SK-N-SH (cell line): ENCODE measurements at regions not wholly inside any gene's neighbourhood (a gene's known extent, or its start where the extent isn't known, plus 50 kb on each side); places are given as distances from the start of the nearest gene placed in this dataset.

Experiments
- CTCF ChIP-seq: fragments of 200-600 bp; sonication (generic); IDR thresholded peaks from 2 replicates; pipeline ENCODE4 v1.6.1; 2017; ENCODE audit warnings: antibody characterized with exemption, mild to moderate bottlenecking, moderate library complexity
- MAX ChIP-seq: IDR thresholded peaks from 2 replicates; pipeline ENCODE4 v1.4.0; 2012; ENCODE audit warnings: low read depth
- RXRA ChIP-seq: IDR thresholded peaks from 2 replicates; pipeline ENCODE4 v1.4.0; 2012; ENCODE audit warnings: low read depth, mild to moderate bottlenecking, borderline replicate concordance
- TAF1 ChIP-seq: IDR thresholded peaks from 2 replicates; pipeline ENCODE4 v1.6.1; 2012; ENCODE audit warnings: low read depth, mild to moderate bottlenecking, low read length, moderate library complexity, borderline replicate concordance
- TCF12 ChIP-seq: IDR thresholded peaks from 2 replicates; pipeline ENCODE4 v1.4.0; 2012
- YY1 ChIP-seq: IDR thresholded peaks from 2 replicates; pipeline ENCODE4 v1.4.0; 2012; ENCODE audit warnings: low read depth, mild to moderate bottlenecking
- ZBTB33 ChIP-seq: IDR thresholded peaks from 2 replicates; pipeline ENCODE4 v1.4.0; 2012; ENCODE audit warnings: low read depth, borderline replicate concordance

GRCh38 chr7:51451751-51452476, 135.3 kb upstream of the COBL start:
- no peak for TF ChIP-seq CTCF
- no peak for TF ChIP-seq ZBTB33
- no peak for TF ChIP-seq TAF1
- TF ChIP-seq YY1 = no peak
- no peak for TF ChIP-seq RXRA
- no peak for TF ChIP-seq MAX
- no peak for TF ChIP-seq TCF12
